ENCODE measurements at regions not wholly inside any gene's neighbourhood (a gene's known extent, or its start where the extent isn't known, plus 50 kb on each side); places are given as distances from the start of the nearest gene placed in this dataset.

GRCh38 chr19:31204115-31204514 is 145.1 kb downstream of the TSHZ3 start:
- no peak overlapping the region for H3K27ac Mint-ChIP-seq
- no peaks in the 10 kb centered on the region for H3K4me1 Mint-ChIP-seq
- H3K4me3 Mint-ChIP-seq = no peak overlapping the region
- no peak overlapping the region for H3K4me3 ChIP-seq
- H3K4me1 ChIP-seq = no peaks in the 10 kb centered on the region
- peaks cover 2% of the 10 kb centered on the region for H3K27me3 Mint-ChIP-seq (ENCODE audit: insufficient read depth, low read depth)
- H3K36me3 Mint-ChIP-seq = no peaks in the 10 kb centered on the region
- no peaks in the 10 kb centered on the region for H3K79me2 ChIP-seq (ENCODE audit: low read depth)
- DNase-seq (ENCODE audit: low spot score) = no peak
- H3K9me3 Mint-ChIP-seq = no peaks in the 10 kb centered on the region
- no peak overlapping the region for H3K4me2 ChIP-seq
- no peaks in the 10 kb centered on the region for H3F3A ChIP-seq (ENCODE audit: low read depth)
- H3K9ac ChIP-seq = no peak overlapping the region
- H3K27ac ChIP-seq = no peak overlapping the region
- TF ChIP-seq CTCF (IDR thresholded peaks at IDR 0.05) (no peak), EZH2 (IDR thresholded peaks at IDR 0.05) (no peak), EZH2phosphoT487 (IDR thresholded peaks at IDR 0.05) (no peak)
- H4K20me1 ChIP-seq (ENCODE audit: low read depth) = no peaks in the 10 kb centered on the region
- peaks cover 3% of the 10 kb centered on the region for H3K27me3 ChIP-seq
- no peak overlapping the region for H2AFZ ChIP-seq (replicated peaks)
- H3K36me3 ChIP-seq = no peaks in the 10 kb centered on the region
- no peaks in the 10 kb centered on the region for H3K9me3 ChIP-seq (ENCODE audit: low read depth)

DNA sequence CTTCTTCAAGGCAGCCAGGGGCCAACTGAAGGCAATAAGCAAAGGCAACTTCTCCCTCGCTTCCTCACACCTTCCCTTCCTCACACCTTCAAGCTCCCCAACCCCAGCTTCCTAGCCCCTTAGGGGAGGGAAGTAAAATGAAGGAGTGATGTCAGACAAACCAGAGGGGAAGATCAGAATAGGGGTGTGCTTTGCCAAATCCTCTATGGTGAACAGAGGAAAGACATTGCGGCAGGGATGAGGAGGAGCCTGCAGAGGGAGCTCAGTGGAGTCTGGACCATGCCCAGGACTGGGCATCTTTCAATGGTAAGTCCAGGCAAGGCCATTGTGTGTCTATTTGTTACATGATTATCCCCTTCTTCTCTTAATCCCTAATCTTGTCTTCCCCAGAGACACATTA is 164.0 kb downstream of the TSHZ3 start:
- Histone ChIP-seq H4K20me1 (ENCODE audit: low read depth) (no peaks in the 10 kb centered on the region), H3F3A (ENCODE audit: low read depth) (no peaks in the 10 kb centered on the region), H3K27ac (no peak overlapping the region), H3K79me2 (ENCODE audit: low read depth) (no peaks in the 10 kb centered on the region), H3K36me3 (no peaks in the 10 kb centered on the region), H3K4me3 (no peak overlapping the region), H3K9me3 (ENCODE audit: low read depth) (no peaks in the 10 kb centered on the region), H3K9ac (no peak overlapping the region), H3K27me3 (no peaks in the 10 kb centered on the region), H2AFZ (replicated peaks) (peak overlapping the region; percentile 67), H3K4me1 (no peaks in the 10 kb centered on the region), H3K4me2 (no peak overlapping the region)
- no peak overlapping the region for H3K4me3 Mint-ChIP-seq
- peaks cover 5% of the 10 kb centered on the region for H3K27me3 Mint-ChIP-seq (ENCODE audit: insufficient read depth, low read depth)
- H3K4me1 Mint-ChIP-seq = no peaks in the 10 kb centered on the region
- no peaks in the 10 kb centered on the region for H3K36me3 Mint-ChIP-seq
- no peak overlapping the region for H3K27ac Mint-ChIP-seq
- TF ChIP-seq EZH2phosphoT487 (IDR thresholded peaks at IDR 0.05) (no peak), CTCF (IDR thresholded peaks at IDR 0.05) (no peak), EZH2 (IDR thresholded peaks at IDR 0.05) (no peak)
- DNase-seq (ENCODE audit: low spot score) = peak; percentile 9
- peaks cover 8% of the 10 kb centered on the region for H3K9me3 Mint-ChIP-seq

DNA sequence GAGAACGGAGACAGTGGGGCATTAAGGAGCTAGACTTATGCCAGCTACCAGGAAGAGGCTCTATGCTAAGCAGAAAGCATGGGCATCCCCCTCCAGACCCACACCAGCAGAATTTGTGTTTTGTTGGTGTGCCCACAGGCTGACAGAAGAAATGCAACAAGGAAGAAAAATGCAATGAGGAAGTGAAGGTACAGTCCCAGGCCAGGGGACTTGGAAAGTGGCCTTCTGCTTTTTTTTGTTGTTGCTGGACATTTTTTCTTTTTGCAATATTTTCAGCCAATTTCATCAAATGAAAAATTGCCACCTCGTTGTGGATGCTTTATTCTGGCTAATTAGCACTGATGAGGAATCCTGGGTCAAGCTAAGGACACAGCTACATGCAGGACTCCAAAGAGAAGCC is 167.7 kb downstream of the TSHZ3 start:
- Histone ChIP-seq H3K9ac (no peak overlapping the region), H2AFZ (replicated peaks) (no peak overlapping the region), H3K4me1 (no peaks in the 10 kb centered on the region), H3K4me2 (no peak overlapping the region), H3K27ac (no peak overlapping the region), H3K4me3 (no peak overlapping the region), H3K36me3 (no peaks in the 10 kb centered on the region), H3K27me3 (no peaks in the 10 kb centered on the region), H4K20me1 (ENCODE audit: low read depth) (no peaks in the 10 kb centered on the region), H3F3A (ENCODE audit: low read depth) (no peaks in the 10 kb centered on the region), H3K9me3 (ENCODE audit: low read depth) (no peaks in the 10 kb centered on the region), H3K79me2 (ENCODE audit: low read depth) (no peaks in the 10 kb centered on the region)
- TF ChIP-seq EZH2 (IDR thresholded peaks at IDR 0.05) = no peak
- TF ChIP-seq EZH2phosphoT487 (IDR thresholded peaks at IDR 0.05) = no peak
- TF ChIP-seq CTCF (IDR thresholded peaks at IDR 0.05) = no peak
- no peaks in the 10 kb centered on the region for H3K9me3 Mint-ChIP-seq
- H3K27me3 Mint-ChIP-seq (ENCODE audit: insufficient read depth, low read depth) = peaks cover 5% of the 10 kb centered on the region
- H3K27ac Mint-ChIP-seq = no peak overlapping the region
- no peak for DNase-seq (ENCODE audit: low spot score)
- H3K4me3 Mint-ChIP-seq = no peak overlapping the region
- H3K36me3 Mint-ChIP-seq = no peaks in the 10 kb centered on the region
- no peaks in the 10 kb centered on the region for H3K4me1 Mint-ChIP-seq

DNA sequence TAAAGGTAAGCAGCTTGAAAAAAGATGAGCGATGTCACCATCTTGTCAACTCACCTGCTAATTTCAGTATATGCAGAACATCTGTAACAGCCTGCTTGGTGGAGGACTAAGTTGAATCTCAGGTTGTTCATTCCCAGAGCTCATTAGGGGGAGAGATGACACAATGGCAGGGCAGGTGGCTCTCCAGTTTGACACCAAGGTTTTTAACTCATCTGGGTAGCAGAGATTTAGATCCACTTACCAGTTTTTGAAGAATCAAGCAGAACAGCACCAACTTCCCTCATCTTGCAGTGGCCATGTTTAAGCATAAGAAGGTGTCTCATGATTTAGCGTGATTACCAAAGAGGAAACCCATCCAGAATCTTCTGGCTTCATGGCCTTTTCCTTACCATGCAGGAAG is 168.3 kb downstream of the TSHZ3 start:
- no peak overlapping the region for H3K27ac Mint-ChIP-seq
- H3K27me3 ChIP-seq = no peaks in the 10 kb centered on the region

More for the DNA sequence above, 168.3 kb downstream of the TSHZ3 start:
- no peaks in the 10 kb centered on the region for H3K79me2 ChIP-seq (ENCODE audit: low read depth)
- DNase-seq (ENCODE audit: low spot score) = no peak
- H3F3A ChIP-seq (ENCODE audit: low read depth) = no peaks in the 10 kb centered on the region
- no peak overlapping the region for H3K9ac ChIP-seq
- no peak for TF ChIP-seq EZH2phosphoT487 (IDR thresholded peaks at IDR 0.05)
- TF ChIP-seq EZH2 (IDR thresholded peaks at IDR 0.05) = no peak
- no peak for TF ChIP-seq CTCF (IDR thresholded peaks at IDR 0.05)
- H3K4me3 ChIP-seq = no peak overlapping the region
- no peaks in the 10 kb centered on the region for H3K4me1 ChIP-seq
- Mint-ChIP-seq H3K9me3 (no peaks in the 10 kb centered on the region), H3K36me3 (no peaks in the 10 kb centered on the region), H3K27me3 (ENCODE audit: insufficient read depth, low read depth) (peaks cover 5% of the 10 kb centered on the region), H3K4me1 (no peaks in the 10 kb centered on the region), H3K4me3 (no peak overlapping the region)
- no peaks in the 10 kb centered on the region for H3K36me3 ChIP-seq
- no peaks in the 10 kb centered on the region for H4K20me1 ChIP-seq (ENCODE audit: low read depth)
- H3K27ac ChIP-seq = no peak overlapping the region
- no peak overlapping the region for H3K4me2 ChIP-seq
- H3K9me3 ChIP-seq (ENCODE audit: low read depth) = no peaks in the 10 kb centered on the region
- H2AFZ ChIP-seq (replicated peaks) = no peak overlapping the region

Measured in neural progenitor cell (in vitro differentiated cells).